Activated T-cell treated with anti-CD3 and anti-CD28 coated beads, Interleukin-2, amount 50 U/mL, for 4 hours (primary cell): ENCODE measurements at regions not wholly inside any gene's neighbourhood (a gene's known extent, or its start where the extent isn't known, plus 50 kb on each side); places are given as distances from the start of the nearest gene placed in this dataset.

Experiments used
- ATAC-seq, 2 donors: fragments of 200-7000 bp; cut with Tn5 transposase; one replicate each; pipeline ENCODE4 v1.10.0; 2021
- DNase-seq: peaks from one replicate; pipeline ENCODE4 v3.0.0-alpha.2; 2020
- H3K27me3 Mint-ChIP-seq: one replicate; pipeline ENCODE4 v1.8.0; 2021; ENCODE audit warnings: low read depth, mixed read lengths
- H3K36me3 Mint-ChIP-seq: one replicate; pipeline ENCODE4 v1.8.0; 2022; ENCODE audit warnings: mixed read lengths; ENCODE audit not compliant: insufficient read depth
- H3K4me1 Mint-ChIP-seq: one replicate; pipeline ENCODE4 v1.8.0; 2021; ENCODE audit warnings: low read depth, mixed read lengths
- H3K4me3 Mint-ChIP-seq: one replicate; pipeline ENCODE4 v1.8.0; 2021; ENCODE audit warnings: mild to moderate bottlenecking, moderate library complexity, mixed read lengths
- H3K9me3 Mint-ChIP-seq: one replicate; pipeline ENCODE4 v1.8.0; 2021; ENCODE audit warnings: mixed read lengths

DNA sequence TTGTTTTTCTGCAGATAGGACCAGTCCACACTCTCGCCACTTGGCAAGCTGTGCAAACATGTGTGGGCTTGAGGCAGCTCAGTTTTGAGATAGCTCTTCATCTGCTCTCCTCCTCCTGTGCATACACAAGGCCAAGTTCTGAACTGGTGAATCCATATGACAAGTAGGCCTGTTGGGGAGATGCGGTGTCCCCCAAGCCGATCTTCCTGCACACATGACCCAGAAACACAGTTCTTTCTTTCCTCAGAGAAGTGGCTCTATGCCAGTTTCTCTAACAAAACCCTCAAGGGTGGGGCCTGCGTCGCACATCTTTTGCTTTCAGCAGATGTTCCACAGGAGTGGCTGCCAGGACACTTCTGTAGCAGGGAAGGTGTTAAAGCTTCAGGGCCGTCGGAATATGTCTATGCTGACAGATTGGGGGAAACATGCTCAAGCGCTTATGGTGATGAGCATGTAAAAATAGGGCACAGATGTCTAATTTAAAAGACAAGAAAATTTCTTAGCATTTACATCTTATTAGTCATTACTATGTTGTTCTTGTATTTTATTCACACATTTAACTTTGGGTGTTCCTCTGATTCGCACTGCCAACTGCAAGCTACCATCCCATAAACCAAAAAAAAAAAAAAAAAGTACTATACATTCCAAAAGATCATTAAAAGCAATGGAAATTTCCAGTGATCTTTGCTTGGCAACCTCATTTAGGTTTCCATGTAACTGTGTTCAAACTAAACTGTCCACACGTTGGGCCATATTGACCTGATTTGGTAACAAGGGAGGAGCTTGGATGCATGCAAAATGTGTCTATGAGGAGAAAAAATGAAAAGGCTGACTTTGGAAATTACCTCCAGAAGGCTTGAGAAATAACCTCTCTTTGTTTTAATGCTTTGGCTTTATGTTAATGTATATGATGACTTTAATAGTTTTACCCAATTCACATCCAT lies 1055.5 kb upstream of the KLHL29 start:
- H3K36me3 Mint-ChIP-seq, result no peaks in the 10 kb centered on the region
- peaks cover 8% of the 10 kb centered on the region for H3K9me3 Mint-ChIP-seq
- H3K4me1 Mint-ChIP-seq, result no peaks in the 10 kb centered on the region
- DNase-seq (no peak), ATAC-seq (no peak)
- no peaks in the 10 kb centered on the region for H3K27me3 Mint-ChIP-seq
- H3K4me3 Mint-ChIP-seq, result no peak overlapping the region

DNA sequence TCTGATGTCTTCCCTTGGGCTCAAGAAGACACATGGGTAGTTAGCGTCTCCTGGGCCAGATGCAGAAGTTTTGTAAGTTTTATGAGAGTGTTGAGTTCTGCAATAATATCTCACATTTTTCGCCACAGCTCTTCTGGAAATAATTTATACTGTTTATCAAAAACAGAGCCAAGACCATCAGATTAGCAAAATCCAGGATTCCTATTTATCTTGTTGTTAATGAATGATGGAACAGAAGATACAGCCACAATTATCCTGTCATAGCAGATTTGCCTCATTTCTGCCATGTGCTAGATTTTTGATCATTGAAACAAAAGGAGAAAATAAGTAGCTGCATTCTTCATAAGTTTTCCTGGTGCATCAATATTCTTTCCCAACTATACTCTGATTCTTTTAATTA lies 1048.6 kb upstream of the KLHL29 start:
- no peaks in the 10 kb centered on the region for H3K27me3 Mint-ChIP-seq
- H3K9me3 Mint-ChIP-seq, result peaks cover 7% of the 10 kb centered on the region
- ATAC-seq, result no peak
- no peaks in the 10 kb centered on the region for H3K4me1 Mint-ChIP-seq
- H3K36me3 Mint-ChIP-seq, result no peaks in the 10 kb centered on the region
- no peak for DNase-seq
- H3K4me3 Mint-ChIP-seq, result no peak overlapping the region

DNA sequence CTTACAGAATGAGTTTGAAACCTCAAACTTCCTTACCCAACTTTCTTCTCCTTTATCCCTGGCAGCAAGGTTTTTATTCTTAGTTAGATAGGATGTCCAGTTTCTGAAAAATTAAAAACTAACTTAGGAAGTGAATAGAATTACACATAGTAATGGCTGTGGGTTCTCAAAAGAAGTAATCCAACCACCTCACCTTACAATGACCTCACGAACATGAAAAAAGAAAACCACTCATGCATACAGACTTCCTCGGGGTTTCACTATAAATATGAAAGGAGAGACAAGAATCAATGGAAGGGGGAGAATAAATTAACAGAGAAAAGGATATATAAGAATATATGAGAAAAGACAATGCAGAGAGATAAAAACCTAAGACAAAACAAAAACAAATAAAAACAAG lies 1044.3 kb upstream of the KLHL29 start:
- ATAC-seq, result no peak
- DNase-seq, result no peak
- H3K36me3 Mint-ChIP-seq, result no peaks in the 10 kb centered on the region
- H3K27me3 Mint-ChIP-seq, result no peaks in the 10 kb centered on the region
- H3K4me1 Mint-ChIP-seq, result no peaks in the 10 kb centered on the region
- no peak overlapping the region for H3K4me3 Mint-ChIP-seq
- peaks cover 11% of the 10 kb centered on the region for H3K9me3 Mint-ChIP-seq

DNA sequence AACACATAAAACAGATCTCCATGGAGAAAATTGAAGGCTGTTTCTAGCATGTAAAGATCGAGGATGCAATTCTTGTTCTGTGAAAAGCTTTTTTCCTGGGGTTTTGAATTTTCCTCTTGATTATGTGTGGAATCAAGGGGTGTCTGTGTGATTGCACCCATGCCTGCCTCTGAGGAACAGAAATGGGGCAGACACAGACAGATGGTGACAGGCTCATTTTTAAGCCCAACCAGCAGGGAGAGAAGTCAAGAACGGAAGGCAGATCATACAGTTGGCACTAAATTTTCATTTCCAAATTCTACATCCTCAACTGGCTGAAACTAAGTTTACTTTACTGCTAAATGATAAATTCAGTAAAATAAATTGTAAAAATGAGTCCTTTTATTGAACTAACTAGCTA lies 1037.7 kb upstream of the KLHL29 start:
- peaks cover 4% of the 10 kb centered on the region for H3K9me3 Mint-ChIP-seq
- DNase-seq (no peak), ATAC-seq (no peak)
- H3K4me1 Mint-ChIP-seq, result no peaks in the 10 kb centered on the region
- H3K27me3 Mint-ChIP-seq, result no peaks in the 10 kb centered on the region
- H3K36me3 Mint-ChIP-seq, result no peaks in the 10 kb centered on the region
- no peak overlapping the region for H3K4me3 Mint-ChIP-seq

DNA sequence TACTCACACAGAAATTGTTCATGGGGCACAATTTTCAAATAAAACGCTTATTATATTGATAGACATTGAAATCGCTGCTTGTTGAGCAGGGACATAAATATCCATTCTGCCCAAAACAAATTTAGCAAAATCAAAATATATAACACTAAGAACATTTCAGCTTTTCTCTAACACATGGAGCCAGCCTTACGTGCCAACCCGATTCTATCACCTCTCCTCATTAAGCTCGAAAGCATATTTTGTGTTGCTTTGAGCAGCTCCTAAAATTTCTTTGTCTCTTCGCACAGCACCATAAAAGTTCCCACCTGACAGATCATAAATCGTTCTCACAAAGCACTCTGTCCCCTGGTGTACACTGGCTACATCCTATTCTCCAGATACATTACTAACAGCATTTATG lies 1034.4 kb upstream of the KLHL29 start:
- no peak overlapping the region for H3K4me3 Mint-ChIP-seq
- H3K36me3 Mint-ChIP-seq, result no peaks in the 10 kb centered on the region
- DNase-seq, result no peak
- H3K27me3 Mint-ChIP-seq, result no peaks in the 10 kb centered on the region
- no peak for ATAC-seq
- H3K9me3 Mint-ChIP-seq, result no peaks in the 10 kb centered on the region
- H3K4me1 Mint-ChIP-seq, result no peaks in the 10 kb centered on the region

DNA sequence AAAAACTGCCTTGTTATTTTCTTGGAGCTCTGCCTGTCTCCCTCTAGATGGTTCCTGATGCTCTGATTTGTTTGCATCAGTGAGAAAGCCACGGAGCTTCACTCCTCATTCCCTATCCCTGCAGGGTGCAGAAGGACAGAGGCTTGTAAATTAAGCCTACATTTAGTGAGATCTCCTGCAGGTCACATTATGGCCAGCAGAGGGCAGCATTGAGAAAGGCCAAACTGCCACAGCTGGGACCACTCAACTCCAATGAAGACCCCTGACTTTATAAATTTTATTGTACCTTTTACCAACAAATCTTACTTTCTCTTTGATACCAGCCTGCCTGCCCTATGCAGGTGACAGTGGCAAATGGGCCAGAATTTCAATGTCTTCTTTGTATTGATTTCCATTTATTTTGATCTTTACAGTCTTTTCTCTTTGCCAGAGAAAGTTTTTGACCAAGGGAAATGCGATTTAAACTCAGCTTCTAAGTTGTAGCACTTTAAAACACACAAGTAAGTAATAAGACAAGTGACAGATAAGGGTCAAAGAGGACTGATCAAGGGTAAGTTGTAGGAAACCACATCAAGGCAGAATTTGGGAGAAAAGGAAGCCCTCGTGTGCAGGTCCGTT lies 1029.1 kb upstream of the KLHL29 start:
- Mint-ChIP-seq H3K27me3 (no peaks in the 10 kb centered on the region), H3K9me3 (no peaks in the 10 kb centered on the region), H3K4me3 (no peak overlapping the region), H3K36me3 (no peaks in the 10 kb centered on the region), H3K4me1 (no peaks in the 10 kb centered on the region)
- ATAC-seq (no peak), DNase-seq (peak; percentile 4)

DNA sequence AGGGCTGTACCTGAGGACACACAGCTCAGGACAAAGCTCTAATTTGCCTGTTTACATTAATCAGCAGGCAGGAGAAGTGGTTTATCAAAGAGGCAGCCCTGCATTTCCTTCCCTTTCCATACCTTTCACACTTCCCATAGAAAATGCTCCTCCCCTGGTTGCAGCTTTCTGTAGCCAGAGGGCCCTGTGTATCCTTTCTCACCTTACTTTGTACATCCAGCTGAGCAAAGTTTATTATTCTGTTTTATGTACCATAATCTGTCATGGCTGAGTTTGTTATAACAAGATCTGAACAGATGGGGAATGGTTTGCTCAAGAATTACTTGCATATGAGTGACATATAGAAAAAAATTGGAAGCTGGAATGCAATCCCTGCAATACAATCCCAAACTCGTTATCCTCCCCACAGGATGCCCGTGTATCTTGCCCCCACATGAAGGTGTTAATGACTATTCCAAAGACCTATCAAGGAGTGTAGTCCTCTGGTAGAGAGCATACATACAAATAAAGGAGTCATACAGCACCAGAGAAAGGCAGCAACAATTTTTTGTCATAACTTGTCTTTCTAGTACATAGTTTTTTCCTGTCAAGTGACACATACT lies 1025.8 kb upstream of the KLHL29 start:
- Mint-ChIP-seq H3K36me3 (no peaks in the 10 kb centered on the region), H3K27me3 (no peaks in the 10 kb centered on the region), H3K4me1 (no peaks in the 10 kb centered on the region), H3K4me3 (no peak overlapping the region), H3K9me3 (no peaks in the 10 kb centered on the region)
- no peak for ATAC-seq
- DNase-seq, result no peak

DNA sequence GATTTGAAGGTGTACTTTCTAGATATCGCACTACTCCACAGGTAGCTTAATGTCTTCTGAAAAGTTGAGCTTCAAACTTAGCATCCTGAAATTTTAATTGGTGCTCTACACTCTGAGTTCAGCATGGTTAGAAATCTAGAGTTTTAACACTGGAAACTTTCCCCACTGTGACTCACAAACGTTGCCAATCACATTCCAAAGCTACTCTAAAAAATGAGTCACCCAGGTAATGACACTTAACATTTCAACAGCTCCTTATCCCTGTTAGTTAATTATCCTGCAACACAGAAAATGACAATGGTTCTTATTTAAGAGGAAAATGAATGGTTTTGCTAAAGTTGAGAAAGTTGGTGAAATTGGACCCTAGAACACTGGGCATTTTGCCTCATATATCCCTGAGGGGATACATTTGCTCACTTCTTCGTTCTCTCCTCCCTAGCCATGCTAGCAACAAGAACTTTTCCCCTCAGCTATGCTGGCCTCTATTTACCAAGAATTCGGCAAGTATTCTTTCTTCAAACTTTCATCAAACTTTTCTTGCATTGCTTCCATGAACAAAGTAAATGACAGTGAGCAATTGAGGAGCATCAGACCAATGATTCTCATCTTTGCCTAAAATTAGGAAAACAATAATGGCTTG lies 1024.1 kb upstream of the KLHL29 start:
- no peaks in the 10 kb centered on the region for H3K27me3 Mint-ChIP-seq
- H3K4me1 Mint-ChIP-seq, result no peaks in the 10 kb centered on the region
- no peaks in the 10 kb centered on the region for H3K9me3 Mint-ChIP-seq
- H3K36me3 Mint-ChIP-seq, result no peaks in the 10 kb centered on the region
- H3K4me3 Mint-ChIP-seq, result no peak overlapping the region
- no peak for DNase-seq
- ATAC-seq, result no peak

DNA sequence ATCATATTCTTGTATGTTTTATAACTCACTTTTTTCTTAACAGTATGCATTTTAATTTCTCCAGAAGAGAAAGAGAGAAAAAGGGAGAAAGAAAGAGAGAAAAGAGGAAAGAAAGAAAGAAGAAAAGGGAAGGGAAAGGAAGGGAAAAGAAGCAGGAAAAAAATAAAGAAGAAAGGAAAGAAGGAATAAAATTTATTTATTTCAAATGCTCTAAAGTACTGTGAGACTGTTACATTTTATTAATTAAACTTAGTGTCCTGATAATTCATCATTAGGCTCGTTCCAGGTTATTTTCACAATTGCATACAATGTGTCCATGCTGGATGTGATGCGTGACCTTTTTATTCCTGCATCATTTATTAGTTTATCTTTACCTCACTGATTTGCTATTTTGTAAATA lies 1023.4 kb upstream of the KLHL29 start:
- DNase-seq (no peak), ATAC-seq (no peak)
- Mint-ChIP-seq H3K36me3 (no peaks in the 10 kb centered on the region), H3K27me3 (no peaks in the 10 kb centered on the region), H3K9me3 (no peaks in the 10 kb centered on the region), H3K4me1 (no peaks in the 10 kb centered on the region), H3K4me3 (no peak overlapping the region)

DNA sequence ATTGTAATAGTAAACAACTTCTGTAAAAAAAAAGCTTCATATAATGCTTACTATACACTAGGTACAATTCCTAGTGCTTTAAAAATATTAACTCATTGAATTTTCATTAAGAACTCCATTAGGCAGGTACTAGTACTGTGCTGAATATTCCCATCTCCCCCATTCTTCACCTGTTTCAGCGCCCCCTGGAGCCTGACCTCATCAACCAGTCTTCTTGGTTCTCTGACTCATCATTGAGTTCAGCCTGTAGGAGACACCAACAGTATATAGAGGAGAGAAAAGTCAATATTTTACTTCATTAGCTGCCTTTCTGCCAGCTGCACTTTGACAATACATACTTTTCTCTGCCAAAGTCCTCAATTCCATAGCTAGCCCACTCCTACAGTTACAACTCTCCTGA lies 1009.9 kb upstream of the KLHL29 start:
- no peak for ATAC-seq
- Mint-ChIP-seq H3K4me1 (no peaks in the 10 kb centered on the region), H3K27me3 (no peaks in the 10 kb centered on the region)

DNA sequence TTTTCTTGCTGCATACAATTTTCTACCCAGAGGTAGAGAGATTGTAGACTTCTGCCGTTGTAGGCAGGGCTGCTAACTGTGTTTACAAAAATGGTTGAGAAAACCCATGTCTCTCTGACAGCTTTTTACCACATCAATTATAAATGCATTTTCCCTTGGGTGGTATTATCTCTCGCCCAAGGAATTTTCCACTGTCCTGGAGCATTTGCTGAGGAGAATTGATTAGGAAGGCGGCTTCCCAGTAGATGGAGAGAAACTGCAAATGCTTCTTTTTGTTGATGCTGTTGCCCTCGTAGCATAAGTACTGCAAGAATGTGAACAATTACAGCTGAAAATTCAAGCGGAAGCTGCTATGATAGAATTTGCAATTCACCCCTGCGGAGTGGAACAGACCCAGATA lies 1007.7 kb upstream of the KLHL29 start:
- DNase-seq, result no peak
- no peak for ATAC-seq
- no peaks in the 10 kb centered on the region for H3K4me1 Mint-ChIP-seq
- no peak overlapping the region for H3K4me3 Mint-ChIP-seq
- no peaks in the 10 kb centered on the region for H3K27me3 Mint-ChIP-seq
- no peaks in the 10 kb centered on the region for H3K36me3 Mint-ChIP-seq
- peaks cover 11% of the 10 kb centered on the region for H3K9me3 Mint-ChIP-seq

More for the DNA sequence above, 1009.9 kb upstream of the KLHL29 start:
- Mint-ChIP-seq H3K9me3 (peaks cover 8% of the 10 kb centered on the region), H3K36me3 (no peaks in the 10 kb centered on the region), H3K4me3 (no peak overlapping the region)
- no peak for DNase-seq

DNA sequence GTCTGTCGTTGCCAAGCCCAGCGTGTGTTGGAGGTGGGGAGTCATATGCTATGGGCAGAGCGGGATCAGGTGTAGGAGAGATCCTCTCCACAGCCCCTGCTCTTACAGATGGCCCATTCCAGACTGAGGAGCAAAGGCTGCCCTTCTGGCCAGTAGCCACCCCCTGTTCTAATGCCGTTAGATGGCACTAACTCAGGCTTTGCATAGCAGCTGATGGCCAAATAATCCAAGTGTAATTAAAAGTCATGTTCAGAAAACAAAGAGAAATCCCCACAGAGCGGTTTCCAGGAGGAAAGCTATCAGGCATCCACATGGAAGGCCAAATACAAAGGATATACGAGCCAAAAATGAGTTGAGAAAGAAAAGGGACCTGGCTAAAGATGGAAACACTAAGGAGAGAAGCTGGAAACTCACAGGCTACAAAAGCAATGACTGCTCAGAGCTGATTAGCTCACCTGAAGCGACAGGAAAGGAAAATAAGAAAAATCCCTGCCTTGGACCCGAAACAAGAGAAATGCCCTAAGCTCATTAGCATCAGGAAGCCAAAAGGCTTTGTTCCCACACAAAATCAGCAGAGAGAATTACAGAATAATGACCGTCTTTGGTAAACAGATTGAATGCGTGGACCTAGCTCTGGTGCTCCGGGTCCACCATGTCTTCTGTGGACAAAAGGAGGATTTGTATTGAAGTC lies 1002.4 kb upstream of the KLHL29 start:
- no peaks in the 10 kb centered on the region for H3K4me1 Mint-ChIP-seq
- H3K36me3 Mint-ChIP-seq, result no peaks in the 10 kb centered on the region
- no peaks in the 10 kb centered on the region for H3K27me3 Mint-ChIP-seq
- H3K9me3 Mint-ChIP-seq, result peaks cover 8% of the 10 kb centered on the region
- DNase-seq (no peak), ATAC-seq (no peak)
- H3K4me3 Mint-ChIP-seq, result no peak overlapping the region

DNA sequence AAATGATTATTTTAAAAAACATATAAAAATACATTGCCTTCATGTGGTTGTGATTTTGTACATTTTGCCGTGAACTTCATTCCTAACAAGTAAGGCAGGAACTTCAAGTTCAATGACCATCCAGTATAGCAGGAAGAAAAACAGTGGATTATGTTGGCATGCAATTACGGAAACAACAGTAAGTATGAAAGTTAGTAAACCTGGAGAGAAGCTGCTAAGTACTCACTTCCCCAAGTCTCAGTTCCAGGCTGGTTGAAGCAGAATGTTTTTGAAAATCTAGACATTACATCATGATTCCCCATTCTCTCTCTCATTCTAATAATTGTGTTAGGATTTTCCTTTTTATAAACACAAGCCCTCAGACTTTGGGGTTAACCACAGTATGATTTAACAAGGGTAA lies 987.1 kb upstream of the KLHL29 start:
- no peaks in the 10 kb centered on the region for H3K36me3 Mint-ChIP-seq
- ATAC-seq, result no peak
- no peaks in the 10 kb centered on the region for H3K9me3 Mint-ChIP-seq
- no peaks in the 10 kb centered on the region for H3K27me3 Mint-ChIP-seq
- no peaks in the 10 kb centered on the region for H3K4me1 Mint-ChIP-seq
- H3K4me3 Mint-ChIP-seq, result no peak overlapping the region
- DNase-seq, result no peak

DNA sequence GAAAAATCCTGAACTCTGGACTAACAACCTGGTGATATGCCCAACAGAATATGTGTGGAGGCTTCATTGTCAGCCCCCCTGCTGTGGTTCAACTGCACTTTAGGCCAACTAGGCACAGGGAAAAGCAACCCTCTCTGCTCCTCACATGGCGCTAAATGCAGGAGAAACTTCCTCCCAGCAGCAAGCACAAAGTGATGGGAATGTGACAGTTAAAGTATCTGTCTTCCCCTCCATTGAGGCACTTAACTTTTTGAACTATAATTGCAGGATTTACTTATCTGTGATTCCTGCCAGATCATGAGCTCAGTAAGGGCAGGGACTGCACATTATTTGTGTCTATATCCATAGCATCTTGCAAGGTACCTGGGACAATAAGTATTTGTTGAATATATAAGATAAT lies 981.2 kb upstream of the KLHL29 start:
- Mint-ChIP-seq H3K4me1 (no peaks in the 10 kb centered on the region), H3K36me3 (no peaks in the 10 kb centered on the region), H3K4me3 (no peak overlapping the region), H3K9me3 (peaks cover 5% of the 10 kb centered on the region), H3K27me3 (no peaks in the 10 kb centered on the region)
- ATAC-seq (no peak), DNase-seq (no peak)
